GM23338 (cell line): ENCODE measurements at regions not wholly inside any gene's neighbourhood (a gene's known extent, or its start where the extent isn't known, plus 50 kb on each side); places are given as distances from the start of the nearest gene placed in this dataset.

ENCODE experiments used
- JUNB ChIP-seq: IDR thresholded peaks from one replicate; pipeline ENCODE4 v1.6.1; 2016; ENCODE audit warnings: antibody characterized with exemption; ENCODE audit not compliant: unreplicated experiment
- POLR2AphosphoS5 ChIP-seq: IDR thresholded peaks from 2 replicates; pipeline ENCODE4 v1.6.1; 2016; ENCODE audit warnings: antibody characterized with exemption, low read depth
- TF ChIP-seq, protein P1 (sequence below): fragments of 250-450 bp; sonication (Bioruptor Pico); IDR thresholded peaks from 2 replicates; pipeline ENCODE4 v1.5.0; 2020; ENCODE audit warnings: mild to moderate bottlenecking, moderate library complexity
- TF ChIP-seq, protein P2 (sequence below): IDR thresholded peaks from one replicate; pipeline ENCODE4 v1.6.1; 2018; ENCODE audit warnings: antibody characterized with exemption; ENCODE audit not compliant: unreplicated experiment
- TF ChIP-seq, protein P3 (sequence below): IDR thresholded peaks from 2 replicates; pipeline ENCODE4 v1.6.1; 2016; ENCODE audit warnings: antibody characterized with exemption

DNA sequence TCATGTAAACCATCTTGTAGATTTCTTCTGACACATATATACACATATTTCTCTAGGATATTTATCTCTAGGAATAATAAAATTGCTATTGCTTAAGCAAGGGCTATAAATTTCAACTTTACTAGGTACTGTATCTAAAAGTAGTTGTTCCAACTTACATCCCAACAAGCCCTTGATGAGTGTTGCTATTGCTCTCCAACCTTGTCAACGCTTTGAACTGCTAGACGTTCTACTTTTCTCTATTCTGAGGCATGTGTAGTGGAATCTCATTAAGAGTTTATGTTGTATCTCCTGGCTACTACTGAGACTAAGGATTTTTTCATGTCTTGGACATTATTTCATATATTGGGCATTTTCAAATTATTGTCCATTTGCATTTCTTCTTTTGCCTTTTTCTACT lies 321.5 kb upstream of the SOX5 start (continued):
- TF ChIP-seq, protein P1, sequence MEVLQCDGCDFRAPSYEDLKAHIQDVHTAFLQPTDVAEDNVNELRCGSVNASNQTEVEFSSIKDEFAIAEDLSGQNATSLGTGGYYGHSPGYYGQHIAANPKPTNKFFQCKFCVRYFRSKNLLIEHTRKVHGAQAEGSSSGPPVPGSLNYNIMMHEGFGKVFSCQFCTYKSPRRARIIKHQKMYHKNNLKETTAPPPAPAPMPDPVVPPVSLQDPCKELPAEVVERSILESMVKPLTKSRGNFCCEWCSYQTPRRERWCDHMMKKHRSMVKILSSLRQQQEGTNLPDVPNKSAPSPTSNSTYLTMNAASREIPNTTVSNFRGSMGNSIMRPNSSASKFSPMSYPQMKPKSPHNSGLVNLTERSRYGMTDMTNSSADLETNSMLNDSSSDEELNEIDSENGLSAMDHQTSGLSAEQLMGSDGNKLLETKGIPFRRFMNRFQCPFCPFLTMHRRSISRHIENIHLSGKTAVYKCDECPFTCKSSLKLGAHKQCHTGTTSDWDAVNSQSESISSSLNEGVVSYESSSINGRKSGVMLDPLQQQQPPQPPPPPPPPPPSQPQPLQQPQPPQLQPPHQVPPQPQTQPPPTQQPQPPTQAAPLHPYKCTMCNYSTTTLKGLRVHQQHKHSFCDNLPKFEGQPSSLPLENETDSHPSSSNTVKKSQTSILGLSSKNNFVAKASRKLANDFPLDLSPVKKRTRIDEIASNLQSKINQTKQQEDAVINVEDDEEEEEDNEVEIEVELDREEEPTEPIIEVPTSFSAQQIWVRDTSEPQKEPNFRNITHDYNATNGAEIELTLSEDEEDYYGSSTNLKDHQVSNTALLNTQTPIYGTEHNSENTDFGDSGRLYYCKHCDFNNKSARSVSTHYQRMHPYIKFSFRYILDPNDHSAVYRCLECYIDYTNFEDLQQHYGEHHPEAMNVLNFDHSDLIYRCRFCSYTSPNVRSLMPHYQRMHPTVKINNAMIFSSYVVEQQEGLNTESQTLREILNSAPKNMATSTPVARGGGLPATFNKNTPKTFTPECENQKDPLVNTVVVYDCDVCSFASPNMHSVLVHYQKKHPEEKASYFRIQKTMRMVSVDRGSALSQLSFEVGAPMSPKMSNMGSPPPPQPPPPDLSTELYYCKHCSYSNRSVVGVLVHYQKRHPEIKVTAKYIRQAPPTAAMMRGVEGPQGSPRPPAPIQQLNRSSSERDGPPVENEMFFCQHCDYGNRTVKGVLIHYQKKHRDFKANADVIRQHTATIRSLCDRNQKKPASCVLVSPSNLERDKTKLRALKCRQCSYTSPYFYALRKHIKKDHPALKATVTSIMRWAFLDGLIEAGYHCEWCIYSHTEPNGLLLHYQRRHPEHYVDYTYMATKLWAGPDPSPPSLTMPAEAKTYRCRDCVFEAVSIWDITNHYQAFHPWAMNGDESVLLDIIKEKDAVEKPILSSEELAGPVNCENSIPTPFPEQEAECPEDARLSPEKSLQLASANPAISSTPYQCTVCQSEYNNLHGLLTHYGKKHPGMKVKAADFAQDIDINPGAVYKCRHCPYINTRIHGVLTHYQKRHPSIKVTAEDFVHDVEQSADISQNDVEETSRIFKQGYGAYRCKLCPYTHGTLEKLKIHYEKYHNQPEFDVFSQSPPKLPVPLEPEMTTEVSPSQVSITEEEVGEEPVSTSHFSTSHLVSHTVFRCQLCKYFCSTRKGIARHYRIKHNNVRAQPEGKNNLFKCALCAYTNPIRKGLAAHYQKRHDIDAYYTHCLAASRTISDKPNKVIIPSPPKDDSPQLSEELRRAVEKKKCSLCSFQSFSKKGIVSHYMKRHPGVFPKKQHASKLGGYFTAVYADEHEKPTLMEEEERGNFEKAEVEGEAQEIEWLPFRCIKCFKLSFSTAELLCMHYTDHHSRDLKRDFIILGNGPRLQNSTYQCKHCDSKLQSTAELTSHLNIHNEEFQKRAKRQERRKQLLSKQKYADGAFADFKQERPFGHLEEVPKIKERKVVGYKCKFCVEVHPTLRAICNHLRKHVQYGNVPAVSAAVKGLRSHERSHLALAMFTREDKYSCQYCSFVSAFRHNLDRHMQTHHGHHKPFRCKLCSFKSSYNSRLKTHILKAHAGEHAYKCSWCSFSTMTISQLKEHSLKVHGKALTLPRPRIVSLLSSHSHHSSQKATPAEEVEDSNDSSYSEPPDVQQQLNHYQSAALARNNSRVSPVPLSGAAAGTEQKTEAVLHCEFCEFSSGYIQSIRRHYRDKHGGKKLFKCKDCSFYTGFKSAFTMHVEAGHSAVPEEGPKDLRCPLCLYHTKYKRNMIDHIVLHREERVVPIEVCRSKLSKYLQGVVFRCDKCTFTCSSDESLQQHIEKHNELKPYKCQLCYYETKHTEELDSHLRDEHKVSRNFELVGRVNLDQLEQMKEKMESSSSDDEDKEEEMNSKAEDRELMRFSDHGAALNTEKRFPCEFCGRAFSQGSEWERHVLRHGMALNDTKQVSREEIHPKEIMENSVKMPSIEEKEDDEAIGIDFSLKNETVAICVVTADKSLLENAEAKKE (CRISPR knock-in tag), result no peak
- TF ChIP-seq, protein P2, sequence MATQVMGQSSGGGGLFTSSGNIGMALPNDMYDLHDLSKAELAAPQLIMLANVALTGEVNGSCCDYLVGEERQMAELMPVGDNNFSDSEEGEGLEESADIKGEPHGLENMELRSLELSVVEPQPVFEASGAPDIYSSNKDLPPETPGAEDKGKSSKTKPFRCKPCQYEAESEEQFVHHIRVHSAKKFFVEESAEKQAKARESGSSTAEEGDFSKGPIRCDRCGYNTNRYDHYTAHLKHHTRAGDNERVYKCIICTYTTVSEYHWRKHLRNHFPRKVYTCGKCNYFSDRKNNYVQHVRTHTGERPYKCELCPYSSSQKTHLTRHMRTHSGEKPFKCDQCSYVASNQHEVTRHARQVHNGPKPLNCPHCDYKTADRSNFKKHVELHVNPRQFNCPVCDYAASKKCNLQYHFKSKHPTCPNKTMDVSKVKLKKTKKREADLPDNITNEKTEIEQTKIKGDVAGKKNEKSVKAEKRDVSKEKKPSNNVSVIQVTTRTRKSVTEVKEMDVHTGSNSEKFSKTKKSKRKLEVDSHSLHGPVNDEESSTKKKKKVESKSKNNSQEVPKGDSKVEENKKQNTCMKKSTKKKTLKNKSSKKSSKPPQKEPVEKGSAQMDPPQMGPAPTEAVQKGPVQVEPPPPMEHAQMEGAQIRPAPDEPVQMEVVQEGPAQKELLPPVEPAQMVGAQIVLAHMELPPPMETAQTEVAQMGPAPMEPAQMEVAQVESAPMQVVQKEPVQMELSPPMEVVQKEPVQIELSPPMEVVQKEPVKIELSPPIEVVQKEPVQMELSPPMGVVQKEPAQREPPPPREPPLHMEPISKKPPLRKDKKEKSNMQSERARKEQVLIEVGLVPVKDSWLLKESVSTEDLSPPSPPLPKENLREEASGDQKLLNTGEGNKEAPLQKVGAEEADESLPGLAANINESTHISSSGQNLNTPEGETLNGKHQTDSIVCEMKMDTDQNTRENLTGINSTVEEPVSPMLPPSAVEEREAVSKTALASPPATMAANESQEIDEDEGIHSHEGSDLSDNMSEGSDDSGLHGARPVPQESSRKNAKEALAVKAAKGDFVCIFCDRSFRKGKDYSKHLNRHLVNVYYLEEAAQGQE, result no peak
- TF ChIP-seq, protein P3, sequence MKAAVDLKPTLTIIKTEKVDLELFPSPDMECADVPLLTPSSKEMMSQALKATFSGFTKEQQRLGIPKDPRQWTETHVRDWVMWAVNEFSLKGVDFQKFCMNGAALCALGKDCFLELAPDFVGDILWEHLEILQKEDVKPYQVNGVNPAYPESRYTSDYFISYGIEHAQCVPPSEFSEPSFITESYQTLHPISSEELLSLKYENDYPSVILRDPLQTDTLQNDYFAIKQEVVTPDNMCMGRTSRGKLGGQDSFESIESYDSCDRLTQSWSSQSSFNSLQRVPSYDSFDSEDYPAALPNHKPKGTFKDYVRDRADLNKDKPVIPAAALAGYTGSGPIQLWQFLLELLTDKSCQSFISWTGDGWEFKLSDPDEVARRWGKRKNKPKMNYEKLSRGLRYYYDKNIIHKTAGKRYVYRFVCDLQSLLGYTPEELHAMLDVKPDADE, result no peak
- TF ChIP-seq POLR2AphosphoS5, result no peak
- no peak for TF ChIP-seq JUNB
